Smooth muscle cell of the brain vasculature (primary cell): ENCODE measurements at regions not wholly inside any gene's neighbourhood (a gene's known extent, or its start where the extent isn't known, plus 50 kb on each side); places are given as distances from the start of the nearest gene placed in this dataset.
"Not testable (repeated sequence)": the region's sequence is repeated elsewhere in the genome, so short reads cannot be mapped to it uniquely, and the experiment has no call there.

Experiments
- DNase-seq: peaks from one replicate; pipeline ENCODE4 v3.0.0-alpha.2; 2012; ENCODE audit warnings: low read depth, low spot score

DNA sequence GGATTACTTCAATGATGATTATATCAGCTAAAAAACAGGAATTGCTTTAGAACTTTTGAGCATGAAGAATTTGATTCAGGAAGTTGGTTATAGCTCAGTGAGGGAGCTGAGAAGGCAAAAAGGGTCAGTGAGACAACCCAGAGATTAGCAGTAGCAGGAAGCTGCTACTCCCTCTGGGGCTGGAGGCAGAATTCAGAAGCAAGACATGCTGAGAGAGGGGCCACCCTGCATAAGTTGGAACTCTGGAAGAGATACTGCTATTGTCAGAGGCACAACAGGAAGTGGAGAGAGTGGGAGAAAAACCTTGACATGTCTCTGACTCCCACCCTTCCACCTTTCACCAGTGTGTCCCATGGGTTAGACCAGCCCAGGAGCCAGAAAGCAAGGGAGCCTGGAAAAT is 488.7 kb downstream of the ADRA2A start:
- DNase-seq: no peak

DNA sequence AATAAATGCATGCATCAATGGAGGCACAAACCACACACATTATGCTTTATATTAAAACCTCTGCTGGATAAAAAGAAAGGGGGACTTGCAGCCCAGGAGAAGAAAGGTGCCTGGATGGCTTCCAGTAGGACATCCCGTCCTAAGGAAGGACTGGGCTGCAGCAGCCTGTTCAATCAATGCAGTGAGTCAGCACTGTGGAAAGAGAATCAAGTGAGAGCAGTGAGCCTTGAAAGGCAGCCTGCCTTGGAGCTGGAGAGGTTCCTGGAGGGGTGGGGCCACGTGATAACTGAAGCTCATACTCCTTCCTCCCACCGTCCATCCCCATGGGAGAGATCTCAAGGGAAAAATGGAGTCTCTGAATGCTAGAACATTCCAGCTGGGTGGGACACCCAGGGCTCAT is 501.2 kb downstream of the ADRA2A start:
- no peak for DNase-seq

DNA sequence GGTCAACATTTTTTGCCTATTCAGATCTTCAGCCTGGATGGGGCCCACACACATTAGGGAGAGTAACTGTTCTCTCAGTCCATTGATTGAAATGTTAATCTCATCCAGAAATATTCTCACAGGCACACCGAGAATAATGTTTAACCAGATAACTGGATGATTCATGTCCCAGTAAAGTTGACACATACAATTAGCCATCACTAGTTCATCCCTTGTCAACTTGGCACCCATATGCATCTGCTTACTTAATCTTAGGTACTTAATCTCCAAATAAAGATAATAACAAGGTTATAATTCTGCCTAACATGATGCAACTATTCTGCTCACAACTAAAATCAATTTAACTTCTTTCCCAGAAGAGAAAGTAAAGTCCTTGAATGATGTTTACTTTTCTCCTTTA is 502.6 kb downstream of the ADRA2A start:
- DNase-seq: no peak

DNA sequence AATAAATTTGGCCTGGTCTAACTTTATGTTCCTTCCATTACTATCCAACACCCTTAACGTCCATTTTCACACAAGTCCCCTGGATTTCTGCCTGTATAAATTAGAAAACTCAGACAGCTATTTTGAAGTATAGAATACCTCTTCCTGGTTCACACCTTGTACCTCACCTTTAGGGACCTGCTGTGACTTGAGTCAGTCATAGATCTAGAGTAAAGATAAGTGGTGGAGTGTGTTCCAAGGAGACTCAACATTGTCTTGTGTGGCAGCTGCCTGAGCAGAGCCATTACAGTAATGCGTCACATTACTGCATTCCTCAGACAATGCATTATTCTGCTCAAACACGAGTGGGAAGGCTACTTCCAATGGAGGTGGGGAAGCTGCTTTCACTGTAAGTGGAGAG is 513.9 kb downstream of the ADRA2A start:
- no peak for DNase-seq

DNA sequence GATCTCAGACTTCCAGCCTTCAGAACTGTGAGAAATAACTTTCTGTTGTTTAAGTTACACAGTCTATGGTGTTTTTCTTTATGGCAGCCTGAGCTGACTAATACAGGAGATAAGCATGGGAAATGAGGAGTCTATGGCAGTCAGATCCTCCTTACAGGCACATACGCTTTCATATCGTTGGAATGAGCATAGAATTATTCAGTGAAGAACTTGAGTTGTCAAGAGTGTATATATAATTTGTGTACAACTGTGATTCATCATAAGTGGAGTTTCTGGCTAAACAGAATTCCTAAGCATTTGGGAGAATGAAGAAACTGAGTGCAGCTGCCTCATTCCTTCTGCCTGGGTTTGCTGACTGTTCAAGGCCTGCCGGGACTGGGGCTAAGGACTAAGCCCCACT is 516.7 kb downstream of the ADRA2A start:
- DNase-seq: no peak

DNA sequence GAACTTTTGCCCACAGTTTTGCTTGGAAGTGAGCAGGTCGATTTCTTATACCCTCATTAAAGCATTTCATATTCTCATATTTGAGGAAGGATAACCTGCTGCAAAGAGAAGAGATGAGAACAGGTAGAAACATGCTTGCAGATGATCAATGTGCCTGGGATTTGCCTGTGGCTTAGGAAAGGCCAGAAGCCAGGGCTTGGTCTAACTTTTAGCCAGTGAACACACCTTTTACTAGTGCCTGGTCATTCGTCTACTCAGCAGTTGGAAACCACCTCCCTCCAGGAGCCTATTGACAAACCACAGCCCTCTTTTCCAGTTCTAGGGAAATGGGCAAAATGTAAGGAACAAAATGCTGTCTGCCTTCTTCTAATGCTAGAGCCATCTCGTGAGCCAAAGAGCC is 518.3 kb downstream of the ADRA2A start:
- DNase-seq: no peak

DNA sequence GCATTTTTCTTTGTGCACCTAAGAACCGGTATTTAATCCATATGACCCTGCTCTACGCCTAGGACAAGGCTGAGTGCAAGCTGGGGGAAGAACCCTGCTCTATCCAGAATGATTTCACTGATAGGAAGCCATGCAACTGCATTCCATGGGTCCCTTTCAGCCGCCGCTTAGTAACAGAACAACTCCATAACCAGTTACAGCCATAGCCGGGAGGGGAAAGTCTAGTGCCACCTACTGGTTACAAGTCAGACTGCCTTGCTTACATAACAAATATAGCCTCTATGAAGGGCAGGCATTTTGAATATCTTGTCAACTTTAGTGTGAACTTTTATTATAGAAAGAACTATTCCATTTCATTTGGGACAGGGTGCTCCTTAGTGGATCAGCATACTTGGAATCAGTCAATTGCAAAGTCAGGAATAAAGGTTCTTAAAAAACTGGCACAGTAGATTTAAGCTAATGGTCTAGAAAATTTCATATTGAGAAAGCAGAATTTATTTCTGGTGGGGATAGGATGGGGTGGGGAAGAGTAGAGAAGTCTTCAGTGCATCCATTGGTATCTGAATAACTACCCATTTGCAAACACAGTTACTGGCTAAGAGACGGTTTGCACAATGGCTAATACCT is 521.7 kb downstream of the ADRA2A start:
- DNase-seq: peak; percentile 12

DNA sequence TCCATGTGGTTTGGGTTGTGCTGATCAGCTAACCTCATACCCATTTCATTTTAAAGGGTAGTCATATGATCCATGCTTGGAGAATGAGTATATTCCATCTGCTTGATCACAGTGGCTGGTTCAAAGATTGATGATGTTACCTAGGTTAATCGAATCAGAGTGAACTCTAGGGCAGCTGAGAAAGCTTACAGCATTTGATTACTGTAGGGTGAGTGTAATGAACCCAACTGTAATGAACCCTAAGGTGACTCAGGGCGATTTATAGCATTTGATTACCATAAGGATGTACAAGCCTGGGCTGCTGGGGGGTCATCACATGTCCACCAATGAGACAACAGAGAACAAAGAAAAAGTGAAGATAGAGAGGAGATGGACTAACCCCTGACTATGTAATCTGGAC is 523.1 kb downstream of the ADRA2A start:
- no peak for DNase-seq

DNA sequence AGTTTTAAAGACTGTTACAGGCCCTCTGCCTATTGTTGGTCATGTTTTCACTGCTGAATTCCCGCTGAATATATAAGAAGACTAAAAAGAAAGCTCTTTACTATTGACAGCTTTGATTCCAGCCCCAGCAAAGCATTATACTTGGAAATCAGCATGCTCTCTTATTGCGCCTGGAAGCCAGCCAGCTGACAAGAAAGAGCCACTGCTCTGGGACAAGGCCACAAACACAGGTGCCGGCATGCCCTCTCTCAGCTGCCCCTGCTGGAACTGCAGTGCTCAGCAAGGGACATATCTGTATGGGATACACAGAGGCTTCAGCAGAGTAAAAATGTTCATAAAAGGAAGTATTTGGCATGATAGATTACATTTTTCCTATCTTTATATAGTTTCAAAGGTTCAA is 523.9 kb downstream of the ADRA2A start:
- no peak for DNase-seq

DNA sequence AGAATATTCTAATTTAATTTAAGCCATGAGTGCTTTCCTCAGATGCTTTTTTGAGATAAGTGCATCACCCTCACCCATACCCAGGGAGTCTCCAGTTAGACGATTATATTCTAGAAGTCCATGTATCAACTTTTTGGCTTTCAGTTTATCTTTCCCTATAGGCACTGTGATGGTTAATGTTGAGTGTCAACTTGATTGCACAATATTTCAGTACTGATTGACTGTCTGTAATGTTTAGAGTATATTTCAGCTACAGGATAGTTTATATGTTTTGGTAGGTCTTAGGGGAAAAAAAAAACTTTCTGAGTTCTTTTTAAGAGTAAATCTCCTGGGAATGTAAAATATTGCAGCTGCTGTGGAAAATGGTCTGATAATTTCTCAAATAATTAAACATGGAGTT is 535.4 kb downstream of the ADRA2A start:
- DNase-seq: no peak

DNA sequence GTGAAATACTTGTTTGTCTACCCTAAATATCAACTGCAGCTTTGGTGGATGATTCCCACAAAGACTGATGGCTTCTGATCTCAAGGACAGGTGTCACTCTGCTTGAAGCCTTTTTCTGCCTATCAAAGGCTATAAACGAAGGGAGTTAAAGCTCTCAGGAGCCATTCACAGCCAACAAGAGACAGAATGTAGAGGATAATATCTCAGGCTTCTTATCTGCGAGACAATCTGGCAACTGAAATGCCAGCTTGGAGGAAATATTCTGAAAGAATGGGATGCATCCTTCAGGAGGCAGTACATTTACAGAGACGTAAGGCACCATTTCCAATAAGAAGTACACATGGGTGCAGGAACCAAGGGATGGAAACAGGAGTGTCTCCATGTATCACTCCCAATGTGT is 549.4 kb downstream of the GPAM start:
- DNase-seq: no peak

DNA sequence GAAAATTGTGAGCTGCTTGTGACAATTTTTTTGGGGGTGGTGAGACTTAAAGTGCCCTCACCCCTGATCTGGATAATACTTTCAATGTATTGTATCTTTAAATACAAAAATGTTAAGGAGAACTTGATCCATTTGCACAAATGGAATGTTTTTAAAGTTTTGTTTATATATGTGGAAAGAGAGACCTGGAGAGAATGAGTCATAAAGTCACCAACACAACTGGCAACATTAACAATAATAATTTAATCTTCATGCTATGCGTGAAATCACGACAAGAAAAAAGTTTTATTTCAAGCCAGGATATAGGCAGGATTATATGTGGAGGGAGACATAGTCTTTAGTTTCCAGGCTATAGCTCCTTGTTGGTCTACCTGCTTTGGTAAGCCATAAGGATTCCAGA is 537.5 kb downstream of the GPAM start:
- DNase-seq: no peak

DNA sequence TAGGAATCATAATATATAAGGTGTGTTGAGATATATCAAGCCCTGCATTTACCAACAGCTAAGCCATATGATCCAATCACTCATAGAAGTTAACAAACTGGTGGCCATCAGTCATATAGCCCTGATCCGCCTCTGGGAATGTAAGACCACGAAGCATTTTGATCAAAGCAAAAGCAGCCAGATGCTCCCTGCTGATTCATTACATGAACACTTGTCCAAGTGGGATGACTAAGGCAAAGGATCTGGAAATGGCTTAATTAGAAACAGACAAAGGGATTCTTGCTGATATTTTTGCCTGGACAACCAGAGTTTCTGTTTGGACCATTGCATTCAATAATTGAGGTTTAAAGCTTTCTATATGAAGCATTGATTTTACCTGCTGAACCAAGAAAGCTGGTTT is 535.5 kb downstream of the GPAM start:
- no peak for DNase-seq

DNA sequence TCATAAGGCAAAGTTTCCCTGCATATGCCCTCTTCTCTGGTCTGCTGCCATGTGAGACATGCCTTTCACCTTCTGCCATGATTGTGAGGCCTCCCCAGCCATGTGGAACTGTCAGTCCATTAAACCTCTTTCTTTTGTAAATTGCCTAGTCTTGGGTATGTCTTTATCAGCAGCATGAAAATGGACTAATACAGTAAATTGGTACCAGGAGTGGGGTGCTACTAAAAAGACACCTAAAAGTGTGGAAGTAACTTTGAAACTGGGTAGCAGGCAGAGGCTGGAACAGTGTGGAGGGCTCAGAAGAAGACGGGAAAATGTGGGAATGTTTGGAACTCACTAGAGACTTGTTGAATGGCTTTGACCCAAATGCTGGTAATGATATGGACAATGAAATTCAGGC is 534.5 kb downstream of the GPAM start:
- DNase-seq: not testable (repeated sequence)

DNA sequence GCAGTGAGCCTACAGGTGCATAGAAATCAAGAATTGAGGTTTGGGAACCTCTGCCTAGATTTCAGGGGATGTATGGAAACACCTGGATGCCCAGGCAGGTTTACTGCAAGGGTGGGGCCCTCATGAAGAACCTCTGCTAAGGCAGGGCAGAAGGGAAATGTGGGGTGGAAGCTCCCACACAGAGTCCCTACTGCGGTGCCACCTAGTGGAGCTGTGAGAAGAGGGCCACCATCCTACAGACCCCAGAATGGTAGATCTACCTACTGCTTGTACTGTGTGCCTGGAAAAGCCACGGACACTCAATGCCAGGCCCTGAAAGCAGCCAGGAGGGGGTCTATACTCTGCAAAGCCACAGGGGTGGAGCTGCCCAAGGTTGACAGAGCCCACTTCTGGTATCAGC is 533.5 kb downstream of the GPAM start:
- DNase-seq: no peak

DNA sequence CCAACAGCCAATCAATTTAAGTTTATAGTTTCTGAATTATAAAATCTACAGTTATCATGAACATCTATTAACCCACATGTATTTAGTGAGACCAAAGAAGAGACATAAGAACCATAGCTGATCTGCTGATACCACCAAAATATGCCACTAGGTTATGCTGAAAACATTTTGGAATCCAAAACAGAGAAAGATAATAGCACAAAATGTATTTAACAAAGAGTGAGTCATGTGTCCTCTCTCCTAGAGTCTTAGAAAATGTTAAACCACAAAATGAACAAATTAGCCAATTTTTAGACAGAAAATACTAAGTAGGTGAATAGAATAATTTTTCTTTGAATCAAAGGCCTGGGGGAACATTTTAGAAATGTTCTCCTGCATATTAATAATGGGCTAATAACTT is 527.5 kb downstream of the GPAM start:
- DNase-seq: no peak

DNA sequence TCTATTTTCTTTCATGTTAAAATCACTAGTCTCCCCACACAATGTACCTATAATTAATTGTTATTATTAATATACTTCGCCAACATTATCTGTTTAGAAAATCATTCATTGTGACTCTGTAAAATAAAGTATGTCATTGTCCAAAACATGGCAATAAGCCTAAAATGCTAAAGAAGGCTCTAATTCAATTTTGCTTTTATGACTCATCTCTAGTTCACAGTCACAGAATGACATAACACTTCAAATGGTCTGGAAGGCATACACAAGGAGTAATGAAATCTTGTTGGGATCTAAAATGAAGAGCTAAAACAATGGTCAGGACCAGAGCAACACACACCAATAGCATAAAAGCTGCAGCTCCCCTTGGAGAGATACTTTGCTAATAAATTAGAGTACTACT is 505.8 kb downstream of the GPAM start:
- no peak for DNase-seq

DNA sequence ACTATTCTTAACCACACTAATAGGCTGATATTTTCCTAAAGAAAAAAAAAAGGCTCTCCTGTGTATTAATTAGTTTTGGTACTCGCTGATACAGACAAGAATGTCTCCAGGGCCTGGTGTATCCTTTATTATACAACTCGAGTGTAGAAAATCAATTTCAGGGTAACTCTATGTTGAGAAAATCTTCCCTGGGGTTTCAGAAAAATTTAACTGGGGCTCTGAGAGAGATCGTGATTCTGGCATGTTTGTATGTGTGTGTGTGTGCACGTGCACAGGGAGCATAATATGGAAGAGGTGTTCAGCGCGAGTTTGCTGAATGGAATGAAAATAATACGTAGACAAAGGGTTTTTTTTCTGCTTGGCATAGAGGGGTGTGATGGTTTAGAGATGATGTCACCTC is 496.8 kb downstream of the GPAM start:
- no peak for DNase-seq

DNA sequence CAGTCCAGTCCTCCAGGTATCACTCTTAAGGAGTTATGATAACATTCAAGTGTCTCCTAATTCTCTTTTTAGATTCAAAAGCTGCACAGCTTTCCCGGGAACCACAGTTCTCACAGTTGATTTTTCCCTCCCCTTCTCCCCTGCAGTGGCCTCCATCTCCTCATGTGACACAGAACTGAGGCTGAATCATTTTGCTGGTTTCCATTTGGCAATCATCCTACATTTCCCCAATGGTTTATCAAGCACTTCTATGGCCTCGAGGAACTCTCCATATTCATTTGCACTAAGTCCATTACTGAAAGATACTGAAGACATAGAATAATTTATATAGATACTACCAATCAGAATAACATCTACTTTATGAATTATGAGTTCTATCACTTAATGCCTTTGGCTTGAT is 484.9 kb downstream of the GPAM start:
- no peak for DNase-seq

DNA sequence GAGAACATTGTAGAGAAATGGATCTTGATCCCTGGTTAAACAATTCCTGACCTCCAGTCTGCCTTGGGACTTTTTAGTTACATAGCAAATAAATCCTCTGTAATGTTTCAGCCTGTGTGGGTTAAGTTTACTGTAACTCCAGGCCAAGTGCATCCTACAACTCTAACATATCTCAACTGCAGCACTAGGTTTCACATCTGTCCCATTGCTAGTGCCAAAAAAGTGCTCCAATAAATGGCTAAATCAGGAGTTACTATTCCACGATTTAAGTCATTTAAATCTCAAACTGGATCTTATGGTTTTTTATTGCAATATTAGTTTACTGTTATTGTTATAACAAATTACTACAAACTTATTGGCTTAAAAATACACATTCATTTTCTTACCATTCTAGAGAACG is 479.6 kb downstream of the GPAM start:
- no peak for DNase-seq

DNA sequence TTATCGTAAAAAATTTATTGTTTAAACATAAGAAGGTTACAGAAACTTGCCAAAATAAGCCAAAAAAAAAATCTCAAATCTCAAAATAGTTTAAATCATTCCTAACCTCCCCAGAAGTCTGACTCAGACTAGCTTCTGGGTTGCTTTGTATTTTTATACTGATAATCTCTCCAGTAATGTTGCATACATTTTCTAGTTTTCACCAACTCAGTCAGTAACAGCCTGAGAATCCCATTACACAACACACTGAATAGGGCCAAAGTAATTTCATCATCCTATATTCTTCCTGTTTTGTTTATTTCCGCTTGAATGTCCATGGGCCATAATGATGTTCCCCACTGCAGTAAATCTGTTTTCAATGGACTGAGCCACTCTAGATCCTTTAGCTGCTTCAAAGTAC is 478.5 kb downstream of the GPAM start:
- DNase-seq: no peak

DNA sequence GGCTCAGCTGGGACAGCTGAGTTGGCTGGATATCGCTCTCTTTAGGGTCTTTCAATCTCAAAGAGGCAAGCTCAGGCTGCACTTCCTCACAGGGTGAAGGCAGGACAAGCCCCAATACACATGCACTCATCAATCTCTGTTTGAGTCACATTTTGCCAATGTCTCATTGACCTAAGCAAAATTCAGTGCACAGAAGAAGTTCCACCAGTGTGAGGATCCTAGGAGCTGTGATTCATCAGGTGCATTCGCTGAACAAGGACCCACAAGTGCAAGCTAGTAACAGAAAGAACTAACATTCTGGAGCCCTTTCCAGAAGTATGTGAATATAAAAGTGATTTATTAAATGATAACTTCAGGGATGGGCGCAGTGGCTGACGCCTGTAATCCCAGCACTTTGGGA is 477.2 kb downstream of the GPAM start:
- DNase-seq: no peak

DNA sequence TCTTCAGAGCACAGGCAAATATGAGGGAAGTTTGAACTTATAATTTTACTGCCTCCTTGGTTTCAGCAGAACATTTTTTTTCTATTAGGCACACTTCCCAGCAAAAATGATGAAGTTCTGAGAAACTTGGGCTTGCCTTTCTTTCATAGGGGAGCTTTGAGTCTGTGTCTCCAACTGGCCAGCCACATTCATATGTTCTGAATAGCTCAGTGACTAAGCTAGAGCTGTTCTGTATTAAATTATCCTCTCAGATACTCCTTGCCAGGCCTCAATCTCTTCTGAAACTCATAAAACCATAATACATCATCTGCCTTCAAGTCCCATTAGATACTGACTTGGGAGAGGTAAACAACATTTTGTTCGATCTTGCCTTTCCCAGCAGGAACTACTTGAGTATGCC is 476.5 kb downstream of the GPAM start:
- no peak for DNase-seq

DNA sequence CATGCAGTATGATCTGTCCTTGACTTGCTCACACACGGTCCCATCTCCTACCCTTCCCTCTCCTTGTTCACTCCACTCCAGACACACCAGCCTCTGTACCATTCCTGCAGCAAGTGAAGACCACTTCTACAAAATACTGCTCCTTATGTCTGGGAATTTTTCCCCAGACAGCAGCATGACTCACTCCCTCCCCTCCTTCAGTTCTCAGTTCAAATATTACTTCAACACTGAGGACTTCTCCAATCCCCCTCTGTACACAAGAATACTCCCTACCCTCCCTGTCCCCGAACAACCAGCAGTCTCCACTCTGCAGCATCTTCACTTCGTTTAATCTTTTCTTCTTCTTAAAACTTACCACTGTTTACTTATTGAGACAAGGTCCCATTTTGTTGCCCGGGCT is 474.0 kb downstream of the GPAM start:
- no peak for DNase-seq

DNA sequence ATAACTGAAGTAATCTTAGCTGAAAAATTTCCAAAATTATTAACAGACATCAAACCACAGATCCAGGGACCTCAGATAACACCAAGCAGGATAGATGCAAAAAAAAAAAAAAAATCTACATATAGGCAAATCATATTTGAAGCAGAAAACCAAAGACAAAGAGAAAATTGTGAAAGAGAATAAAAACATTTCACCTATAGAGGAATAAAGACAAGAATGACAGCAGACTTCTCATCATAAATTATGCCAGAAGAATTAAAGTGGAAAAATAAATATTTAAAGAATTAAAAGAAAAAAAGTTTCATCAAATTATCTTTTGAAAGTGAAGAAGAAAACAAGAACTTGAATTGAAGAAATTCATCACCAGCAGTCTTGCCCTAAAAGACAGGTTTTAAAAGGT is 467.5 kb downstream of the GPAM start:
- DNase-seq: no peak
